OCI-LY3 (cell line): ENCODE measurements at regions not wholly inside any gene's neighbourhood (a gene's known extent, or its start where the extent isn't known, plus 50 kb on each side); places are given as distances from the start of the nearest gene placed in this dataset.

Experiments used
- EZH2phosphoT487 ChIP-seq: fragments of 200-600 bp; shearing (Covaris generic); IDR thresholded peaks from 2 replicates; pipeline ENCODE4 v1.6.1; 2018; ENCODE audit warnings: antibody characterized with exemption, mixed run types, low read depth
- TF ChIP-seq, protein P1 (sequence below): fragments of 200-600, 300-600 bp; sonication (generic); IDR thresholded peaks from 2 replicates; pipeline ENCODE4 v1.5.1; 2014; ENCODE audit warnings: antibody characterized with exemption, low read length, low read depth

DNA sequence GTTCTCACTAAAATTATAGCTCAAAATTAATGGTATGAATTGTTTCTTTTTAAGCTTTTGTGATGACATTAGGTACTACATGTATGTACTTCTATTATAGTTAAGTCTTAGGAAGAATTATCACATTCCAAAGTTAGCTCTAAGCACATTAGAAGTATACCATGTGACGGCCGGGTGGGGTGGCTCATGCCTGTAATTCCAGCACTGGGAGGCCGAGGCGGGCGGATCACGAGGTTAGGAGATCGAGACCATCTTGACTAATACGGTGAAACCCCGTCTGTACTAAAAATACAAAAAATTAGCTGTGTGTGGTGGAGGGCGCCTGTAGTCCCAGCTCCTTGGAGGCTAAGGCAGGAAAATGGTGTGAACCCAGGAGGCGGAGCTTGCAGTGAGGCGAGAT is 1265.1 kb upstream of the SPRY2 start:
- TF ChIP-seq, protein P1, sequence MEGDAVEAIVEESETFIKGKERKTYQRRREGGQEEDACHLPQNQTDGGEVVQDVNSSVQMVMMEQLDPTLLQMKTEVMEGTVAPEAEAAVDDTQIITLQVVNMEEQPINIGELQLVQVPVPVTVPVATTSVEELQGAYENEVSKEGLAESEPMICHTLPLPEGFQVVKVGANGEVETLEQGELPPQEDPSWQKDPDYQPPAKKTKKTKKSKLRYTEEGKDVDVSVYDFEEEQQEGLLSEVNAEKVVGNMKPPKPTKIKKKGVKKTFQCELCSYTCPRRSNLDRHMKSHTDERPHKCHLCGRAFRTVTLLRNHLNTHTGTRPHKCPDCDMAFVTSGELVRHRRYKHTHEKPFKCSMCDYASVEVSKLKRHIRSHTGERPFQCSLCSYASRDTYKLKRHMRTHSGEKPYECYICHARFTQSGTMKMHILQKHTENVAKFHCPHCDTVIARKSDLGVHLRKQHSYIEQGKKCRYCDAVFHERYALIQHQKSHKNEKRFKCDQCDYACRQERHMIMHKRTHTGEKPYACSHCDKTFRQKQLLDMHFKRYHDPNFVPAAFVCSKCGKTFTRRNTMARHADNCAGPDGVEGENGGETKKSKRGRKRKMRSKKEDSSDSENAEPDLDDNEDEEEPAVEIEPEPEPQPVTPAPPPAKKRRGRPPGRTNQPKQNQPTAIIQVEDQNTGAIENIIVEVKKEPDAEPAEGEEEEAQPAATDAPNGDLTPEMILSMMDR = no peak
- TF ChIP-seq EZH2phosphoT487 = no peak
